Fibroblast of pulmonary artery (primary cell): ENCODE measurements at regions not wholly inside any gene's neighbourhood (a gene's known extent, or its start where the extent isn't known, plus 50 kb on each side); places are given as distances from the start of the nearest gene placed in this dataset.

Source experiments
- DNase-seq: peaks from one replicate; pipeline ENCODE4 v3.0.0-alpha.2; 2010; ENCODE audit warnings: low read depth
- H3K4me3 ChIP-seq: replicated peaks from 2 replicates; pipeline ENCODE4 v1.5.1; 2011; ENCODE audit warnings: low read depth, mild to moderate bottlenecking, control low read depth, low read length, moderate library complexity
- CTCF ChIP-seq: IDR thresholded peaks from 2 replicates; pipeline ENCODE4 v1.5.1; 2011; ENCODE audit warnings: mild to moderate bottlenecking, control low read depth, low read length, inconsistent platforms; ENCODE audit errors: missing control alignments

GRCh38 chr1:102365071-102365470 lies 368.3 kb upstream of the OLFM3 start:
- no peak for TF ChIP-seq CTCF
- DNase-seq = no peak
- H3K4me3 ChIP-seq = no peak overlapping the region

- no peak for DNase-seq
- no peak for TF ChIP-seq CTCF
- no peak overlapping the region for H3K4me3 ChIP-seq
These were observed 339.9 kb upstream of the OLFM3 start for GRCh38 chr1:102336602-102337001.

- no peak for DNase-seq
- TF ChIP-seq CTCF = no peak
These were observed 321.5 kb upstream of the OLFM3 start for GRCh38 chr1:102318104-102318806.

GRCh38 chr1:102315096-102315495 lies 318.4 kb upstream of the OLFM3 start:
- DNase-seq = no peak
- TF ChIP-seq CTCF = no peak
- no peak overlapping the region for H3K4me3 ChIP-seq

More at GRCh38 chr1:102318104-102318806, 321.5 kb upstream of the OLFM3 start:
- H3K4me3 ChIP-seq = no peak overlapping the region

- TF ChIP-seq CTCF = no peak
These were observed 299.4 kb upstream of the OLFM3 start for GRCh38 chr1:102296116-102296515.

GRCh38 chr1:102282955-102283354 lies 286.2 kb upstream of the OLFM3 start:
- DNase-seq = no peak
- no peak for TF ChIP-seq CTCF
- no peak overlapping the region for H3K4me3 ChIP-seq

More at GRCh38 chr1:102296116-102296515, 299.4 kb upstream of the OLFM3 start:
- no peak for DNase-seq
- H3K4me3 ChIP-seq = no peak overlapping the region

- no peak overlapping the region for H3K4me3 ChIP-seq
- no peak for DNase-seq
- no peak for TF ChIP-seq CTCF
These were observed 266.3 kb upstream of the OLFM3 start for GRCh38 chr1:102262994-102263393.
